Endodermal cell (in vitro differentiated cells): ENCODE measurements at regions not wholly inside any gene's neighbourhood (a gene's known extent, or its start where the extent isn't known, plus 50 kb on each side); places are given as distances from the start of the nearest gene placed in this dataset.

Experiments
- DNase-seq: peaks from one replicate; pipeline ENCODE4 v3.0.0-alpha.2; 2017
- H3K27ac ChIP-seq: 2 replicates; pipeline ENCODE4 v1.5.1; 2013; ENCODE audit warnings: mild to moderate bottlenecking, low read depth, low read length, moderate library complexity
- H3K27me3 ChIP-seq: 2 replicates; pipeline ENCODE4 v1.6.1; 2013; ENCODE audit warnings: mild to moderate bottlenecking, low read length, moderate library complexity; ENCODE audit not compliant: insufficient read depth, control insufficient read depth, poor library complexity, severe bottlenecking
- H3K36me3 ChIP-seq: 2 replicates; pipeline ENCODE4 v1.7.0; 2013; ENCODE audit warnings: mild to moderate bottlenecking, low read length, moderate library complexity; ENCODE audit not compliant: control insufficient read depth, insufficient read depth
- H3K4me1 ChIP-seq: one replicate; pipeline ENCODE4 v1.7.0; 2013; ENCODE audit warnings: low read length; ENCODE audit not compliant: control insufficient read depth, insufficient read depth
- H3K4me3 ChIP-seq: 2 replicates; pipeline ENCODE4 v1.5.1; 2013; ENCODE audit warnings: mild to moderate bottlenecking, low read length, moderate library complexity
- H3K9ac ChIP-seq: 2 replicates; pipeline ENCODE4 v1.6.1; 2013; ENCODE audit warnings: mild to moderate bottlenecking, low read length, moderate library complexity; ENCODE audit not compliant: poor library complexity, severe bottlenecking; ENCODE audit errors: extremely low read depth
- H3K9me3 ChIP-seq: 2 replicates; pipeline ENCODE4 v1.6.1; 2013; ENCODE audit warnings: mild to moderate bottlenecking, low read length, moderate library complexity; ENCODE audit not compliant: control insufficient read depth
- H3K27ac Mint-ChIP-seq: 2 replicates; pipeline ENCODE4 v1.8.0; 2020; ENCODE audit warnings: mixed read lengths
- H3K27me3 Mint-ChIP-seq: 2 replicates; pipeline ENCODE4 v1.8.0; 2021; ENCODE audit warnings: mild to moderate bottlenecking, mixed read lengths; ENCODE audit not compliant: insufficient read depth
- H3K36me3 Mint-ChIP-seq: 2 replicates; pipeline ENCODE4 v1.8.0; 2020; ENCODE audit warnings: low read depth, mixed read lengths
- H3K4me1 Mint-ChIP-seq: 2 replicates; pipeline ENCODE4 v1.8.0; 2020; ENCODE audit warnings: mixed read lengths
- H3K4me3 Mint-ChIP-seq: 2 replicates; pipeline ENCODE4 v1.8.0; 2020; ENCODE audit warnings: mild to moderate bottlenecking, moderate library complexity, mixed read lengths
- H3K9me3 Mint-ChIP-seq: 2 replicates; pipeline ENCODE4 v1.8.0; 2020; ENCODE audit warnings: mild to moderate bottlenecking, mixed read lengths
- WGBS, 2 experiments: methylation state at CpG; one replicate each; pipeline versions ENCODE4 v1.1.5 to v1.1.7; 2013; ENCODE audit warnings: missing lambda C conversion rate in 2 of 2, mixed read lengths in 1 of 2; ENCODE audit not compliant: insufficient coverage in 1 of 2, insufficient read length in 1 of 2; 5-methylcytosine and 5-hydroxymethylcytosine counted together
- TF ChIP-seq, protein P1 (sequence below): fragments of 200-600 bp; sonication (generic); conservative IDR thresholded peaks from 2 replicates; pipeline ENCODE4 v1.5.0; 2021; ENCODE audit warnings: antibody characterized with exemption, mild to moderate bottlenecking

DNA sequence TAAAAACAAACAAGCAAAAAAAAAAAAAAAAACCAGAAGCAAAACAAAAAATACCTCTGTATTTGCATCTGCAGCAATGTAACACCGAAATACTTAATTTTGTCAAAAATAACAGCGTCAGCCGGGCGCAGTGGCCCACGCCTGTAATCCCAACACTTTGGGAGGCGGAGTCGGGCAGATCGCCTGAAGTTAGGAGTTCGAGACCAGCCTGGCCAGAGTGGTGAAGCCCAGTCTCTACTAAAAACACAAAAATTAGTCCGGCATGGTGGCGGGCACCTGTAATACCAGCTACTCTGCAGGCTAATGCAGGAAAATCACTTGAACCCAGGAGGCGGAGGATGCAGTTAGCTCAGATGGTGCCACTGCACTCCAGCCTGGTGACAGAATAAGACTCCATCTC lies 683.5 kb upstream of the CA10 start:
- Mint-ChIP-seq H3K4me3 (no peak overlapping the region), H3K27me3 (no peaks in the 10 kb centered on the region), H3K4me1 (peaks cover 16% of the 10 kb centered on the region), H3K27ac (no peak overlapping the region), H3K36me3 (no peaks in the 10 kb centered on the region), H3K9me3 (no peaks in the 10 kb centered on the region)
- Histone ChIP-seq H3K36me3 (no peaks in the 10 kb centered on the region), H3K9ac (no peak overlapping the region), H3K4me3 (no peak overlapping the region), H3K27ac (no peak overlapping the region), H3K27me3 (no peaks in the 10 kb centered on the region), H3K9me3 (peaks cover 17% of the 10 kb centered on the region), H3K4me1 (no peaks in the 10 kb centered on the region)
- DNase-seq, result no peak
- 93 to 94% methylated on average over 10 to 12 of the region's 12 CpGs for whole genome bisulfite sequencing, 2 experiments
- TF ChIP-seq, protein P1, sequence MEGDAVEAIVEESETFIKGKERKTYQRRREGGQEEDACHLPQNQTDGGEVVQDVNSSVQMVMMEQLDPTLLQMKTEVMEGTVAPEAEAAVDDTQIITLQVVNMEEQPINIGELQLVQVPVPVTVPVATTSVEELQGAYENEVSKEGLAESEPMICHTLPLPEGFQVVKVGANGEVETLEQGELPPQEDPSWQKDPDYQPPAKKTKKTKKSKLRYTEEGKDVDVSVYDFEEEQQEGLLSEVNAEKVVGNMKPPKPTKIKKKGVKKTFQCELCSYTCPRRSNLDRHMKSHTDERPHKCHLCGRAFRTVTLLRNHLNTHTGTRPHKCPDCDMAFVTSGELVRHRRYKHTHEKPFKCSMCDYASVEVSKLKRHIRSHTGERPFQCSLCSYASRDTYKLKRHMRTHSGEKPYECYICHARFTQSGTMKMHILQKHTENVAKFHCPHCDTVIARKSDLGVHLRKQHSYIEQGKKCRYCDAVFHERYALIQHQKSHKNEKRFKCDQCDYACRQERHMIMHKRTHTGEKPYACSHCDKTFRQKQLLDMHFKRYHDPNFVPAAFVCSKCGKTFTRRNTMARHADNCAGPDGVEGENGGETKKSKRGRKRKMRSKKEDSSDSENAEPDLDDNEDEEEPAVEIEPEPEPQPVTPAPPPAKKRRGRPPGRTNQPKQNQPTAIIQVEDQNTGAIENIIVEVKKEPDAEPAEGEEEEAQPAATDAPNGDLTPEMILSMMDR, result no peak

DNA sequence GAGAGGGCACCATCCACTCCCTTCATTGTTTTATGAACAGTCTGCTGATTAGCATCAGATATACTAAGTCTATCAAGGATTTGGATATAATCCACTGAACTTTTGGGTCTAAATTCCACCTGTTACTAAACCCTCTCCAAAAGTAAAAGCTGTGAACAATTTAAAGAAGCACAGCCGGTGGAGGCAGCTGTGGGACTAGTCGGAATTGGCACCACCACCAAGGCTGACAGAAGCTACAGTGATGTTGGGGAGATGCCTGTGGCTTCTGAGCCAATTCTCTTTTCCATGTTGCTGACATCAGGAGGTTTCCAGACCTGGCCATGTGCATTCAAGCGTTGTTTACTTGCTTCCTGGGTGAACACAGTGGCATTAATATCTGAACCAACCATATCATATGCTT lies 679.0 kb upstream of the CA10 start:
- Histone ChIP-seq H3K4me1 (no peaks in the 10 kb centered on the region), H3K9me3 (peaks cover 9% of the 10 kb centered on the region), H3K27me3 (no peaks in the 10 kb centered on the region), H3K27ac (no peak overlapping the region), H3K9ac (no peak overlapping the region), H3K4me3 (no peak overlapping the region), H3K36me3 (no peaks in the 10 kb centered on the region)
- H3K4me3 Mint-ChIP-seq, result no peak overlapping the region
- no peaks in the 10 kb centered on the region for H3K9me3 Mint-ChIP-seq
- H3K4me1 Mint-ChIP-seq, result peaks cover 2% of the 10 kb centered on the region
- DNase-seq, result no peak
- H3K36me3 Mint-ChIP-seq, result no peaks in the 10 kb centered on the region
- no peaks in the 10 kb centered on the region for H3K27me3 Mint-ChIP-seq
- WGBS, 2 experiments, result 84 to 100% methylated on average over 1 to 3 of the region's 3 CpGs
- H3K27ac Mint-ChIP-seq, result no peak overlapping the region
- TF ChIP-seq, protein P1, result no peak

DNA sequence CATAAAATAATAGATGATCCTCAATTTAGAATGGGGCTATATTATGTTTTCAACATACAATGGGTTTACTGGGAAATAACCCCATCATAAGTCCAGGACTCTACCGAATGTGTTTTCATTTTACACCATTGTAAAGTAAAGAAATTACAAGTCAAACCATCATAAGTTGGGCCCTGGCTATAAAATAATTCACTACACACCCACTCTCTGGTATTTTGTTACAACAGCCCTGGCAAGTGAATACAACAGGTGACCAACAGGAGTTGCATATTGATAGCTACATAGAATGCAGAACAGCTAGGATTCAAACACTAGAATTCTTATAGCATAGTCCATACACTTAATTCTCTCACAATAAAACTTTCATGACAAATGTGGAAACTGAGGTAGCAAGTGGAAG lies 673.0 kb upstream of the CA10 start:
- Histone ChIP-seq H3K36me3 (no peaks in the 10 kb centered on the region), H3K27ac (no peak overlapping the region), H3K27me3 (no peaks in the 10 kb centered on the region), H3K9me3 (peaks cover 17% of the 10 kb centered on the region), H3K9ac (no peak overlapping the region), H3K4me1 (no peaks in the 10 kb centered on the region), H3K4me3 (no peak overlapping the region)
- Mint-ChIP-seq H3K27me3 (no peaks in the 10 kb centered on the region), H3K27ac (no peak overlapping the region), H3K4me1 (no peaks in the 10 kb centered on the region), H3K36me3 (no peaks in the 10 kb centered on the region), H3K9me3 (no peaks in the 10 kb centered on the region), H3K4me3 (no peak overlapping the region)
- TF ChIP-seq, protein P1, result no peak
- no peak for DNase-seq
- WGBS, 2 experiments, result 91% methylated on average over 1 of the region's 1 CpG; no CpG with 5 or more reads in 1 of the 2 experiments
